OCI-LY3 (cell line): ENCODE measurements at regions not wholly inside any gene's neighbourhood (a gene's known extent, or its start where the extent isn't known, plus 50 kb on each side); places are given as distances from the start of the nearest gene placed in this dataset.

Source experiments
- H2AFZ ChIP-seq: fragments of 200-600, 300-600 bp; shearing (Covaris generic); 2 replicates; pipeline ENCODE4 v1.6.0; 2014; ENCODE audit warnings: antibody characterized with exemption, low read depth, low read length
- H3K27ac ChIP-seq: fragments of 200-600, 300-600 bp; sonication (generic); 2 replicates; pipeline ENCODE4 v1.5.1; 2014; ENCODE audit warnings: mild to moderate bottlenecking, low read length, moderate library complexity, mixed read lengths
- H3K27me3 ChIP-seq: fragments of 200-600, 300-600 bp; sonication (generic); 2 replicates; pipeline ENCODE4 v1.6.1; 2014; ENCODE audit warnings: low read depth, low read length, mixed read lengths
- H3K36me3 ChIP-seq: fragments of 200-600, 300-600 bp; sonication (generic); replicated peaks from 2 replicates; pipeline ENCODE3; 2014; ENCODE audit warnings: low read depth, low read length, mixed read lengths
- H3K4me1 ChIP-seq: fragments of 300-600, 200-600 bp; sonication (generic); 2 replicates; pipeline ENCODE4 v1.6.1; 2014; ENCODE audit warnings: low read length, mixed read lengths
- H3K4me2 ChIP-seq: fragments of 200-600, 300-600 bp; sonication (generic); 2 replicates; pipeline ENCODE4 v1.6.1; 2014; ENCODE audit warnings: low read length, mixed read lengths
- H3K4me3 ChIP-seq: fragments of 300-600, 200-600 bp; sonication (generic); 2 replicates; pipeline ENCODE4 v1.5.1; 2014; ENCODE audit warnings: antibody characterized with exemption, mild to moderate bottlenecking, low read length, moderate library complexity
- H3K79me2 ChIP-seq: fragments of 300-600, 200-600 bp; shearing (Covaris generic); 2 replicates; pipeline ENCODE4 v1.6.1; 2014; ENCODE audit warnings: mild to moderate bottlenecking, low read length, mixed read lengths
- H3K9ac ChIP-seq: fragments of 300-600, 200-600 bp; shearing (Covaris generic); 2 replicates; pipeline ENCODE4 v1.6.0; 2014; ENCODE audit warnings: mild to moderate bottlenecking, low read length, moderate library complexity
- H3K9me3 ChIP-seq: fragments of 200-600, 300-600 bp; shearing (Covaris generic); 2 replicates; pipeline ENCODE4 v1.6.1; 2014; ENCODE audit warnings: low read length, mixed read lengths; ENCODE audit not compliant: insufficient read depth
- H4K20me1 ChIP-seq: fragments of 200-600, 300-600 bp; sonication (generic); 2 replicates; pipeline ENCODE4 v1.6.1; 2016; ENCODE audit warnings: low read length, mixed read lengths; ENCODE audit not compliant: insufficient read depth
- CTCF ChIP-seq: fragments of 200-600, 300-600 bp; sonication (generic); IDR thresholded peaks from 2 replicates; pipeline ENCODE4 v1.5.1; 2014; ENCODE audit warnings: antibody characterized with exemption, low read length, low read depth
- EZH2phosphoT487 ChIP-seq: fragments of 200-600 bp; shearing (Covaris generic); IDR thresholded peaks from 2 replicates; pipeline ENCODE4 v1.6.1; 2018; ENCODE audit warnings: antibody characterized with exemption, mixed run types, low read depth

GRCh38 chr21:19236209-19236608, 832.6 kb upstream of the TMPRSS15 start:
- Histone ChIP-seq H4K20me1 (no peaks in the 10 kb centered on the region), H3K4me1 (peaks cover 4% of the 10 kb centered on the region), H3K4me3 (no peak overlapping the region), H3K4me2 (no peak overlapping the region), H3K27ac (no peak overlapping the region), H3K79me2 (no peaks in the 10 kb centered on the region), H3K36me3 (no peaks in the 10 kb centered on the region), H3K9me3 (no peaks in the 10 kb centered on the region), H2AFZ (no peak overlapping the region), H3K9ac (no peak overlapping the region), H3K27me3 (no peaks in the 10 kb centered on the region)
- TF ChIP-seq CTCF (no peak), EZH2phosphoT487 (no peak)

- no peaks in the 10 kb centered on the region for H3K27me3 ChIP-seq
- no peak overlapping the region for H3K4me2 ChIP-seq
- no peaks in the 10 kb centered on the region for H3K36me3 ChIP-seq
- no peak overlapping the region for H3K27ac ChIP-seq
- peaks cover 13% of the 10 kb centered on the region for H3K4me1 ChIP-seq
- TF ChIP-seq CTCF (no peak), EZH2phosphoT487 (no peak)
- no peaks in the 10 kb centered on the region for H3K79me2 ChIP-seq
- H3K9ac ChIP-seq, result no peak overlapping the region
- H2AFZ ChIP-seq, result no peak overlapping the region
- H3K4me3 ChIP-seq, result no peak overlapping the region
- H3K9me3 ChIP-seq, result no peaks in the 10 kb centered on the region
- no peaks in the 10 kb centered on the region for H4K20me1 ChIP-seq
Observed at GRCh38 chr21:19237608-19238007, 834.0 kb upstream of the TMPRSS15 start.

DNA sequence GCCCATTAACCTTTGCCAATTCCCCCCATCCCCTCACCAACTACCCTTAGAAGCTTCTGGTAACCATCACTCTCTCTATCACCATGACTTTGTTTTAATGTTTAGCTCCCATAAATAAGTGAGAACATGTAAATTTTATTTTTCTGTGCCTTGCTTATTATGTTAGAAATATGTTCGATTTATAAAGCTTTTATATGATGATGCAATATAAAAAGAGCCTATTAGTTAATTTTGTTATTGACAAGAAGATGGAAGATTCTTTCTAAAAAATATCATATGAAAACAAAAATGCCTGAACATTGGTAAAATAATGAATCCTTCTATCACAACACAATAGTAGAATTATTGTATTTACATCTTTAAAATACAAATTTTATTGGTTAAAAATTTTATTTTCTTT, 836.1 kb upstream of the TMPRSS15 start:
- Histone ChIP-seq H3K27me3 (no peaks in the 10 kb centered on the region), H3K4me2 (no peak overlapping the region), H4K20me1 (no peaks in the 10 kb centered on the region), H3K79me2 (no peaks in the 10 kb centered on the region), H3K9me3 (no peaks in the 10 kb centered on the region), H3K9ac (no peak overlapping the region), H3K36me3 (no peaks in the 10 kb centered on the region), H3K4me3 (no peak overlapping the region), H3K4me1 (peaks cover 13% of the 10 kb centered on the region), H2AFZ (no peak overlapping the region), H3K27ac (no peak overlapping the region)
- no peak for TF ChIP-seq EZH2phosphoT487
- TF ChIP-seq CTCF, result no peak

DNA sequence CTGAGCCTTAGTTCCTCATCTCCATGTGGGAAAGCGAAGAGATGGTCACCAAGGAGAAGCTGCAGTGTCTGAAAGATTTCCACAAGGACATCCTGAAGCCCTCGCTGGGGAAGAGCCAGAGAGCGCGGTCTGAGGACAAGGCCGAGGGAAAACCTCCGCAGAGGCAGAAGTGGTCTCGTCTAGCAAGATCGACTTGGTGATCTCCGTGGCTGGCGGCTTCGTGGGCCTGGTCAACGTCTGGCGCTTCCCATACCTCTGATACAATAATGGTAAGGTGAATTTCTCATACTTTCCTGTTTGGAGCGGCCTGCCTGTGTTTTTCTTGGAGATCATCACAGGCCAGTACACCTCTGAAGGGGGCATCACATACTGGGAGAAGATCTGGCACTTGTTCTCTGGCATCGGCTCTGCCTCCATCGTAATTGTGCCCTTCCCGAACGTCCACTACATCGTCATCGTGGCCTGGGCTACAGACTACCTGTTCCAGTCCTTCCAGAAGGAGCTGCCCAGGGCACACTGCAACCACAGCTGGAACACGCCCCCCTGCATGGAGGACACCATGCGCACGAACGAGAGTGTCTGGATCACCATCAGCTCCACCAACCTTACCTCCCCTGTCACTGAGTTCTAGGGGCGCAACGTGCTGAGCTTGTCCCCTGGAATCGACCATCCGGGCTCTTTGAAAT, 841.1 kb upstream of the TMPRSS15 start:
- H3K27me3 ChIP-seq, result no peaks in the 10 kb centered on the region
- H2AFZ ChIP-seq, result no peak overlapping the region
- no peaks in the 10 kb centered on the region for H3K9me3 ChIP-seq
- no peak overlapping the region for H3K9ac ChIP-seq
- H3K79me2 ChIP-seq, result no peaks in the 10 kb centered on the region
- no peak overlapping the region for H3K4me3 ChIP-seq
- H3K4me1 ChIP-seq, result peaks cover 13% of the 10 kb centered on the region
- no peak overlapping the region for H3K4me2 ChIP-seq
- TF ChIP-seq CTCF, result no peak
- no peak for TF ChIP-seq EZH2phosphoT487
- no peaks in the 10 kb centered on the region for H3K36me3 ChIP-seq
- H4K20me1 ChIP-seq, result no peaks in the 10 kb centered on the region
- H3K27ac ChIP-seq, result no peak overlapping the region
